WTC11 (cell line): ENCODE measurements at regions not wholly inside any gene's neighbourhood (a gene's known extent, or its start where the extent isn't known, plus 50 kb on each side); places are given as distances from the start of the nearest gene placed in this dataset.

Experiments used
- ATAC-seq: fragments of 200-7000 bp; cut with Tn5 transposase; 2 replicates; pipeline ENCODE4 v1.10.0; 2021; ENCODE audit warnings: mild to moderate bottlenecking, moderate library complexity
- CTCF ChIA-PET: fragments of 300-600 bp; sonication (Branson Sonifier 250); formaldehyde crosslinking; loops from one replicate; lab custom pipeline; 2021; ENCODE audit warnings: antibody characterized with exemption; lab: Charles Lee
- POLR2A ChIA-PET: fragments of 350-600 bp; sonication (Branson Sonifier 250); formaldehyde crosslinking; loops from one replicate; lab custom pipeline; 2021; ENCODE audit warnings: antibody characterized with exemption; lab: Charles Lee
- DNase-seq: peaks from one replicate; pipeline ENCODE4 v3.0.0; 2021; ENCODE audit warnings: low spot score
- H3K27ac Mint-ChIP-seq: 2 replicates; pipeline ENCODE4 v1.8.0; 2021; ENCODE audit warnings: mixed read lengths
- H3K27me3 Mint-ChIP-seq: 2 replicates; pipeline ENCODE4 v1.8.0; 2021; ENCODE audit warnings: low read depth, mild to moderate bottlenecking, moderate library complexity, mixed read lengths
- H3K36me3 Mint-ChIP-seq: 2 replicates; pipeline ENCODE4 v1.8.0; 2021; ENCODE audit warnings: mixed read lengths
- H3K4me1 Mint-ChIP-seq: 2 replicates; pipeline ENCODE4 v1.8.0; 2022; ENCODE audit warnings: mixed read lengths
- H3K4me3 Mint-ChIP-seq: 2 replicates; pipeline ENCODE4 v1.8.0; 2021; ENCODE audit warnings: mild to moderate bottlenecking, moderate library complexity, mixed read lengths
- H3K9me3 Mint-ChIP-seq: 2 replicates; pipeline ENCODE4 v1.8.0; 2021; ENCODE audit warnings: mixed read lengths
- CREB1 ChIP-seq: sonication (generic); formaldehyde crosslinking; IDR thresholded peaks from 2 replicates; pipeline ENCODE4 v1.8.0; 2023; ENCODE audit warnings: mild to moderate bottlenecking, missing genetic modification reagents
- CREM ChIP-seq: sonication (generic); formaldehyde crosslinking; IDR thresholded peaks from 2 replicates; pipeline ENCODE4 v1.8.1; 2022; ENCODE audit warnings: mild to moderate bottlenecking, missing genetic modification reagents, moderate library complexity
- ELF4 ChIP-seq: sonication (generic); formaldehyde crosslinking; IDR thresholded peaks from 2 replicates; pipeline ENCODE4 v1.8.1; 2022; ENCODE audit warnings: low read depth, mild to moderate bottlenecking, moderate library complexity, missing genetic modification reagents
- EMX1 ChIP-seq: fragments of 250-450 bp; sonication (Bioruptor Pico); IDR thresholded peaks from 2 replicates; pipeline ENCODE4 v1.8.0; 2021; ENCODE audit warnings: mild to moderate bottlenecking
- FOXJ3 ChIP-seq: sonication (generic); formaldehyde crosslinking; IDR thresholded peaks from 2 replicates; pipeline ENCODE4 v1.9.0; 2021; ENCODE audit warnings: missing genetic modification reagents, mild to moderate bottlenecking, borderline replicate concordance
- FOXP1 ChIP-seq: sonication (generic); formaldehyde crosslinking; IDR thresholded peaks from 2 replicates; pipeline ENCODE4 v1.8.0; 2022; ENCODE audit warnings: missing genetic modification reagents, mild to moderate bottlenecking, moderate library complexity, borderline replicate concordance
- GRHL2 ChIP-seq: fragments of 250-450 bp; sonication (Bioruptor Pico); IDR thresholded peaks from 2 replicates; pipeline ENCODE4 v1.8.0; 2022; ENCODE audit warnings: mild to moderate bottlenecking, moderate library complexity; ENCODE audit not compliant: insufficient replicate concordance, severe bottlenecking
- IRF2 ChIP-seq: sonication (generic); formaldehyde crosslinking; IDR thresholded peaks from 2 replicates; pipeline ENCODE4 v1.8.0; 2022; ENCODE audit warnings: low read depth, missing genetic modification reagents, borderline replicate concordance
- JUN ChIP-seq: sonication (generic); formaldehyde crosslinking; IDR thresholded peaks from 2 replicates; pipeline ENCODE4 v1.8.0; 2023; ENCODE audit warnings: mild to moderate bottlenecking, missing genetic modification reagents
- KAT7 ChIP-seq: sonication (generic); formaldehyde crosslinking; IDR thresholded peaks from 2 replicates; pipeline ENCODE4 v1.8.1; 2023; ENCODE audit warnings: missing genetic modification reagents, mild to moderate bottlenecking, borderline replicate concordance
- NR1H2 ChIP-seq: sonication (generic); formaldehyde crosslinking; IDR thresholded peaks from 2 replicates; pipeline ENCODE4 v1.9.0; 2021; ENCODE audit warnings: mild to moderate bottlenecking, moderate library complexity, missing genetic modification reagents
- RORB ChIP-seq: fragments of 250-450 bp; sonication (Bioruptor Pico); IDR thresholded peaks from 2 replicates; pipeline ENCODE4 v1.9.0; 2021; ENCODE audit warnings: mild to moderate bottlenecking
- SMAD3 ChIP-seq: sonication (generic); formaldehyde crosslinking; IDR thresholded peaks from 2 replicates; pipeline ENCODE4 v1.8.0; 2022; ENCODE audit warnings: missing genetic modification reagents, mild to moderate bottlenecking, borderline replicate concordance
- SOX15 ChIP-seq: fragments of 250-450 bp; sonication (Bioruptor Pico); IDR thresholded peaks from 2 replicates; pipeline ENCODE4 v1.9.0; 2021; ENCODE audit warnings: mild to moderate bottlenecking
- SP1 ChIP-seq: sonication (generic); formaldehyde crosslinking; conservative IDR thresholded peaks from 2 replicates; pipeline ENCODE4 v1.8.1; 2022; ENCODE audit warnings: missing genetic modification reagents
- ZNF416 ChIP-seq: fragments of 250-450 bp; sonication (Bioruptor Pico); IDR thresholded peaks from 2 replicates; pipeline ENCODE4 v1.9.0; 2021; ENCODE audit warnings: mild to moderate bottlenecking, inconsistent platforms
- TF ChIP-seq, protein P1 (sequence below): sonication (generic); formaldehyde crosslinking; IDR thresholded peaks from 2 replicates; pipeline ENCODE4 v1.8.0; 2022; ENCODE audit warnings: missing genetic modification reagents
- TF ChIP-seq, protein P2 (sequence below): fragments of 250-450 bp; sonication (Bioruptor Pico); IDR thresholded peaks from 2 replicates; pipeline ENCODE4 v1.9.0; 2021; ENCODE audit warnings: mild to moderate bottlenecking, borderline replicate concordance
- TF ChIP-seq, protein P3 (sequence below): fragments of 200-600 bp; IDR thresholded peaks from 2 replicates; pipeline ENCODE4 v1.8.0; 2022; ENCODE audit warnings: antibody characterized with exemption
- TF ChIP-seq, protein P4 (sequence below): sonication (generic); formaldehyde crosslinking; IDR thresholded peaks from 2 replicates; pipeline ENCODE4 v1.8.0; 2022; ENCODE audit warnings: mild to moderate bottlenecking, missing genetic modification reagents
- TF ChIP-seq, protein P5 (sequence below): sonication (generic); formaldehyde crosslinking; conservative IDR thresholded peaks from 2 replicates; pipeline ENCODE4 v1.8.1; 2023; ENCODE audit warnings: mild to moderate bottlenecking, low read depth, missing genetic modification reagents, moderate library complexity

DNA sequence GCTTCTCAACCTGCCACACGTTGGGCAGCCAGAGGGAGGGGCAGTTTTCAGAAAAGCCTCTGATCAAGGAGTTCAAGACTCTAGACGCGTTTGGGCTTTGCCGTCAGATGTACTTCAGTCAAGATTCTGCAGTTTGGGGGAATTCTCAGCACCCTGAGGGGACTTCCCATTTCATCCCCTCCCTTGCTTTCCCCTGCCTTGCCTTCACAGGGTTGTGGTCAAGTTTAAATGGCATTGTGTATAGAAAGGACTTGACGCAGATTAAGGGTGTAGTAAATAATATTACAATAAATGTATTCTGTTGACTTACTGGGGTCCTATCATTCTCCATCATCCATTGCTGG lies 198.3 kb upstream of the NABP1 start (continued):
- TF ChIP-seq, protein P1, sequence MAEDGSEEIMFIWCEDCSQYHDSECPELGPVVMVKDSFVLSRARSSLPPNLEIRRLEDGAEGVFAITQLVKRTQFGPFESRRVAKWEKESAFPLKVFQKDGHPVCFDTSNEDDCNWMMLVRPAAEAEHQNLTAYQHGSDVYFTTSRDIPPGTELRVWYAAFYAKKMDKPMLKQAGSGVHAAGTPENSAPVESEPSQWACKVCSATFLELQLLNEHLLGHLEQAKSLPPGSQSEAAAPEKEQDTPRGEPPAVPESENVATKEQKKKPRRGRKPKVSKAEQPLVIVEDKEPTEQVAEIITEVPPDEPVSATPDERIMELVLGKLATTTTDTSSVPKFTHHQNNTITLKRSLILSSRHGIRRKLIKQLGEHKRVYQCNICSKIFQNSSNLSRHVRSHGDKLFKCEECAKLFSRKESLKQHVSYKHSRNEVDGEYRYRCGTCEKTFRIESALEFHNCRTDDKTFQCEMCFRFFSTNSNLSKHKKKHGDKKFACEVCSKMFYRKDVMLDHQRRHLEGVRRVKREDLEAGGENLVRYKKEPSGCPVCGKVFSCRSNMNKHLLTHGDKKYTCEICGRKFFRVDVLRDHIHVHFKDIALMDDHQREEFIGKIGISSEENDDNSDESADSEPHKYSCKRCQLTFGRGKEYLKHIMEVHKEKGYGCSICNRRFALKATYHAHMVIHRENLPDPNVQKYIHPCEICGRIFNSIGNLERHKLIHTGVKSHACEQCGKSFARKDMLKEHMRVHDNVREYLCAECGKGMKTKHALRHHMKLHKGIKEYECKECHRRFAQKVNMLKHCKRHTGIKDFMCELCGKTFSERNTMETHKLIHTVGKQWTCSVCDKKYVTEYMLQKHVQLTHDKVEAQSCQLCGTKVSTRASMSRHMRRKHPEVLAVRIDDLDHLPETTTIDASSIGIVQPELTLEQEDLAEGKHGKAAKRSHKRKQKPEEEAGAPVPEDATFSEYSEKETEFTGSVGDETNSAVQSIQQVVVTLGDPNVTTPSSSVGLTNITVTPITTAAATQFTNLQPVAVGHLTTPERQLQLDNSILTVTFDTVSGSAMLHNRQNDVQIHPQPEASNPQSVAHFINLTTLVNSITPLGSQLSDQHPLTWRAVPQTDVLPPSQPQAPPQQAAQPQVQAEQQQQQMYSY (CRISPR knock-in tag): no peak
- no peak for TF ChIP-seq FOXJ3 (CRISPR knock-in tag)
- TF ChIP-seq CREM (CRISPR knock-in tag): no peak
- TF ChIP-seq KAT7: no peak
- TF ChIP-seq, all 79 proteins: peak for 0

DNA sequence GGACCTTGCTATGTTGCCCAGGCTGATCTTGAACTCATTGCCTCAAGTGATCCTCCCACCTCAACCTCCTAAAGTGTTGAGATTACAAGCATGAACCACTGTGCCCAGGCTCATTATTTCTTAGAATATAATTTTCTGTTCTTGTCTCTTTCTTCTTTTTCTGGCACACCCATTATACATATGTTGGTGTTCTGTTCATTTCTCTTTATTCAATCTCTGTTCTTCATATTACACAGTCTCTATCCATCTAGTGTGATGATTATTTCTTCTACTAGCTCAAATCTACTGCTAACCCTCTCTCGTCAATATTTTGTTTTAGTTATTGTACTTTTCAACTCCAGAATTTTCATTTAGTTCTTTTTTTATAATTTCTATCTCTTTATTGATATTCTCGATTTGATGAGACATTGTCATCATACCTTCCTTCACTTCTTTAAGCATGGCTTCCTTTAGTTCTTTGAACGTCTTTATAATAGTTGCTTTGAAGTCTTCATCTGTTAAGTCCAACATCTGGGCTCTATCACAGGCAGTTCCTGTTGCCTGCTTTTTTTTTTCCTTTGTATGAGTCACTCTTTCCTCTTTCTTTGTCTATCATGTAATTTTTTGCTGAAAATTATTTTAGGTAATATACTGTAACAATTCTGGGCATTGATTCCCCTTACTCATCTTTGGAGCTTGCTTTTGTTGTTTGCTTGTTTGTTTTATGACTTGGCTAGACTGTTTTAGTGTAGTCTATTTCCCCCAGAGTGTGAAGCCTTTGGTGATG lies 196.4 kb upstream of the NABP1 start:
- Mint-ChIP-seq H3K36me3 (peaks cover 35% of the 10 kb centered on the region), H3K4me1 (peaks cover 17% of the 10 kb centered on the region), H3K9me3 (peaks cover 46% of the 10 kb centered on the region), H3K4me3 (no peak overlapping the region), H3K27ac (no peak overlapping the region), H3K27me3 (0 out of 2 replicates have a peak, but pooled peaks cover 4% of the 10 kb centered on the region)
- ChIA-PET POLR2A (no interaction called here), CTCF (no interaction called here)
- no peak for TF ChIP-seq SOX15 (CRISPR knock-in tag)
- TF ChIP-seq, protein P2, sequence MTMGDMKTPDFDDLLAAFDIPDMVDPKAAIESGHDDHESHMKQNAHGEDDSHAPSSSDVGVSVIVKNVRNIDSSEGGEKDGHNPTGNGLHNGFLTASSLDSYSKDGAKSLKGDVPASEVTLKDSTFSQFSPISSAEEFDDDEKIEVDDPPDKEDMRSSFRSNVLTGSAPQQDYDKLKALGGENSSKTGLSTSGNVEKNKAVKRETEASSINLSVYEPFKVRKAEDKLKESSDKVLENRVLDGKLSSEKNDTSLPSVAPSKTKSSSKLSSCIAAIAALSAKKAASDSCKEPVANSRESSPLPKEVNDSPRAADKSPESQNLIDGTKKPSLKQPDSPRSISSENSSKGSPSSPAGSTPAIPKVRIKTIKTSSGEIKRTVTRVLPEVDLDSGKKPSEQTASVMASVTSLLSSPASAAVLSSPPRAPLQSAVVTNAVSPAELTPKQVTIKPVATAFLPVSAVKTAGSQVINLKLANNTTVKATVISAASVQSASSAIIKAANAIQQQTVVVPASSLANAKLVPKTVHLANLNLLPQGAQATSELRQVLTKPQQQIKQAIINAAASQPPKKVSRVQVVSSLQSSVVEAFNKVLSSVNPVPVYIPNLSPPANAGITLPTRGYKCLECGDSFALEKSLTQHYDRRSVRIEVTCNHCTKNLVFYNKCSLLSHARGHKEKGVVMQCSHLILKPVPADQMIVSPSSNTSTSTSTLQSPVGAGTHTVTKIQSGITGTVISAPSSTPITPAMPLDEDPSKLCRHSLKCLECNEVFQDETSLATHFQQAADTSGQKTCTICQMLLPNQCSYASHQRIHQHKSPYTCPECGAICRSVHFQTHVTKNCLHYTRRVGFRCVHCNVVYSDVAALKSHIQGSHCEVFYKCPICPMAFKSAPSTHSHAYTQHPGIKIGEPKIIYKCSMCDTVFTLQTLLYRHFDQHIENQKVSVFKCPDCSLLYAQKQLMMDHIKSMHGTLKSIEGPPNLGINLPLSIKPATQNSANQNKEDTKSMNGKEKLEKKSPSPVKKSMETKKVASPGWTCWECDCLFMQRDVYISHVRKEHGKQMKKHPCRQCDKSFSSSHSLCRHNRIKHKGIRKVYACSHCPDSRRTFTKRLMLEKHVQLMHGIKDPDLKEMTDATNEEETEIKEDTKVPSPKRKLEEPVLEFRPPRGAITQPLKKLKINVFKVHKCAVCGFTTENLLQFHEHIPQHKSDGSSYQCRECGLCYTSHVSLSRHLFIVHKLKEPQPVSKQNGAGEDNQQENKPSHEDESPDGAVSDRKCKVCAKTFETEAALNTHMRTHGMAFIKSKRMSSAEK (CRISPR knock-in tag): no peak
- TF ChIP-seq ZNF416 (CRISPR knock-in tag): no peak
- TF ChIP-seq EMX1 (CRISPR knock-in tag): no peak
- no peak for TF ChIP-seq CREM (CRISPR knock-in tag)
- TF ChIP-seq FOXP1: no peak
- TF ChIP-seq SP1 (CRISPR knock-in tag): no peak
- no peak for TF ChIP-seq CREB1 (CRISPR knock-in tag)
- TF ChIP-seq, protein P3, sequence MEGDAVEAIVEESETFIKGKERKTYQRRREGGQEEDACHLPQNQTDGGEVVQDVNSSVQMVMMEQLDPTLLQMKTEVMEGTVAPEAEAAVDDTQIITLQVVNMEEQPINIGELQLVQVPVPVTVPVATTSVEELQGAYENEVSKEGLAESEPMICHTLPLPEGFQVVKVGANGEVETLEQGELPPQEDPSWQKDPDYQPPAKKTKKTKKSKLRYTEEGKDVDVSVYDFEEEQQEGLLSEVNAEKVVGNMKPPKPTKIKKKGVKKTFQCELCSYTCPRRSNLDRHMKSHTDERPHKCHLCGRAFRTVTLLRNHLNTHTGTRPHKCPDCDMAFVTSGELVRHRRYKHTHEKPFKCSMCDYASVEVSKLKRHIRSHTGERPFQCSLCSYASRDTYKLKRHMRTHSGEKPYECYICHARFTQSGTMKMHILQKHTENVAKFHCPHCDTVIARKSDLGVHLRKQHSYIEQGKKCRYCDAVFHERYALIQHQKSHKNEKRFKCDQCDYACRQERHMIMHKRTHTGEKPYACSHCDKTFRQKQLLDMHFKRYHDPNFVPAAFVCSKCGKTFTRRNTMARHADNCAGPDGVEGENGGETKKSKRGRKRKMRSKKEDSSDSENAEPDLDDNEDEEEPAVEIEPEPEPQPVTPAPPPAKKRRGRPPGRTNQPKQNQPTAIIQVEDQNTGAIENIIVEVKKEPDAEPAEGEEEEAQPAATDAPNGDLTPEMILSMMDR: no peak
- DNase-seq (no peak), ATAC-seq (no peak)

DNA sequence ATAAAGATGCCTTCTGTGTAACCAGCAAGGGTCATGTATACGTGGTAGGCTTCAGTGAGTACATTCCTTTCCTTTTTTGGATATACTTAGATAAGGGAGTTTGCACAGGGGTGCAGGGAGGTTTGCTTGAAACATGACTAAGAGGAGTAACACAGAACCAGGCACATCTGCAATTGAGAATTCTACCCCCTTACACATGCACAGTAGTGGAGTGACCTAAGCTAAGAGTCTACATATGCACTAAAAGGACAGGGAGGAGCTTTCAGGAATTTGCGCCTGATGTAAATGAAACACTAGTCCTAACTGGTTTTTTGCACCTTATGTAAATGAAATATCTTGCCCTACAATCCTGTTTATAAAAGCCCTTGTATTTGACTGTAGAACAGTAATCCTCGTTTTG lies 194.8 kb upstream of the NABP1 start:
- ATAC-seq: no peak
- Mint-ChIP-seq H3K9me3 (peaks cover 46% of the 10 kb centered on the region), H3K4me1 (peaks cover 17% of the 10 kb centered on the region), H3K4me3 (no peak overlapping the region), H3K27me3 (0 out of 2 replicates have a peak, but pooled peaks cover 4% of the 10 kb centered on the region), H3K27ac (no peak overlapping the region), H3K36me3 (peaks cover 35% of the 10 kb centered on the region)
- ChIA-PET POLR2A (no interaction called here), CTCF (interaction anchor here (1.6 kb wide), 1 partner anchor 18 kb away, joined by 4 read pairs; no protein-coding TSS in a partner anchor)
- DNase-seq: no peak
- TF ChIP-seq SOX15 (CRISPR knock-in tag) (no peak), SMAD3 (CRISPR knock-in tag) (no peak), FOXJ3 (CRISPR knock-in tag) (no peak), NR1H2 (CRISPR knock-in tag) (no peak), IRF2 (CRISPR knock-in tag) (no peak), JUN (no peak), GRHL2 (CRISPR knock-in tag) (no peak), ELF4 (CRISPR knock-in tag) (no peak), RORB (CRISPR knock-in tag) (no peak)
- TF ChIP-seq, protein P4, sequence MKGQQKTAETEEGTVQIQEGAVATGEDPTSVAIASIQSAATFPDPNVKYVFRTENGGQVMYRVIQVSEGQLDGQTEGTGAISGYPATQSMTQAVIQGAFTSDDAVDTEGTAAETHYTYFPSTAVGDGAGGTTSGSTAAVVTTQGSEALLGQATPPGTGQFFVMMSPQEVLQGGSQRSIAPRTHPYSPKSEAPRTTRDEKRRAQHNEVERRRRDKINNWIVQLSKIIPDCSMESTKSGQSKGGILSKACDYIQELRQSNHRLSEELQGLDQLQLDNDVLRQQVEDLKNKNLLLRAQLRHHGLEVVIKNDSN: no peak
- TF ChIP-seq, protein P5, sequence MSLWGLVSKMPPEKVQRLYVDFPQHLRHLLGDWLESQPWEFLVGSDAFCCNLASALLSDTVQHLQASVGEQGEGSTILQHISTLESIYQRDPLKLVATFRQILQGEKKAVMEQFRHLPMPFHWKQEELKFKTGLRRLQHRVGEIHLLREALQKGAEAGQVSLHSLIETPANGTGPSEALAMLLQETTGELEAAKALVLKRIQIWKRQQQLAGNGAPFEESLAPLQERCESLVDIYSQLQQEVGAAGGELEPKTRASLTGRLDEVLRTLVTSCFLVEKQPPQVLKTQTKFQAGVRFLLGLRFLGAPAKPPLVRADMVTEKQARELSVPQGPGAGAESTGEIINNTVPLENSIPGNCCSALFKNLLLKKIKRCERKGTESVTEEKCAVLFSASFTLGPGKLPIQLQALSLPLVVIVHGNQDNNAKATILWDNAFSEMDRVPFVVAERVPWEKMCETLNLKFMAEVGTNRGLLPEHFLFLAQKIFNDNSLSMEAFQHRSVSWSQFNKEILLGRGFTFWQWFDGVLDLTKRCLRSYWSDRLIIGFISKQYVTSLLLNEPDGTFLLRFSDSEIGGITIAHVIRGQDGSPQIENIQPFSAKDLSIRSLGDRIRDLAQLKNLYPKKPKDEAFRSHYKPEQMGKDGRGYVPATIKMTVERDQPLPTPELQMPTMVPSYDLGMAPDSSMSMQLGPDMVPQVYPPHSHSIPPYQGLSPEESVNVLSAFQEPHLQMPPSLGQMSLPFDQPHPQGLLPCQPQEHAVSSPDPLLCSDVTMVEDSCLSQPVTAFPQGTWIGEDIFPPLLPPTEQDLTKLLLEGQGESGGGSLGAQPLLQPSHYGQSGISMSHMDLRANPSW (CRISPR knock-in tag): no peak
